ENCODE measurements at regions not wholly inside any gene's neighbourhood (a gene's known extent, or its start where the extent isn't known, plus 50 kb on each side); places are given as distances from the start of the nearest gene placed in this dataset.

DNA sequence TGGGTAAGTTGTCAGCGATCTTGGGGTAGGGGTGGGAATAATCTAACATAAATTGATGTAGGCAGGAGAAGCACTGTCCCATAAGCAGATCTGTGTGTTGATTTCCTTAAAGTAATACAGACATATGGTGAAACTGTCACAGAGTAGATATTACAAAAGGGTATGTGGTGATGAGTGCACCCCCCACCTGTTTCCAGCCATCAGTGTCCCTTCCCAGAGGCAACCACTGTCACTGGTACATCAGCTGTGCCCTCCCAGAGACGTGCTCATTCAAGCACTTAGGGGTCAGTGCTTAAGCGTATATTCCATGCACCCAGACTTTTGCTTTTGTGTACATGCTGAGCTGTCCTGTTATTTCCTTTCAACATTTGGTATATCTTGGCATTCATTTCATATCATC, 94.3 kb upstream of the PITX1 start:
- no peaks in the 10 kb centered on the region for H3K9me3 Mint-ChIP-seq (ENCODE audit: insufficient read depth)
- POLR2A ChIA-PET: no interaction called here
- peaks cover 3% of the 10 kb centered on the region for H3K4me1 Mint-ChIP-seq (ENCODE audit: low read depth)
- no peaks in the 10 kb centered on the region for H3K36me3 Mint-ChIP-seq (ENCODE audit: low read depth)
- ATAC-seq (no peak), DNase-seq (no peak)
- CTCF ChIA-PET: no interaction called here
- no peak overlapping the region for H3K4me3 Mint-ChIP-seq
- peaks cover 8% of the 10 kb centered on the region for H3K27me3 Mint-ChIP-seq (ENCODE audit: low read depth)
- no peak overlapping the region for H3K27ac Mint-ChIP-seq

DNA sequence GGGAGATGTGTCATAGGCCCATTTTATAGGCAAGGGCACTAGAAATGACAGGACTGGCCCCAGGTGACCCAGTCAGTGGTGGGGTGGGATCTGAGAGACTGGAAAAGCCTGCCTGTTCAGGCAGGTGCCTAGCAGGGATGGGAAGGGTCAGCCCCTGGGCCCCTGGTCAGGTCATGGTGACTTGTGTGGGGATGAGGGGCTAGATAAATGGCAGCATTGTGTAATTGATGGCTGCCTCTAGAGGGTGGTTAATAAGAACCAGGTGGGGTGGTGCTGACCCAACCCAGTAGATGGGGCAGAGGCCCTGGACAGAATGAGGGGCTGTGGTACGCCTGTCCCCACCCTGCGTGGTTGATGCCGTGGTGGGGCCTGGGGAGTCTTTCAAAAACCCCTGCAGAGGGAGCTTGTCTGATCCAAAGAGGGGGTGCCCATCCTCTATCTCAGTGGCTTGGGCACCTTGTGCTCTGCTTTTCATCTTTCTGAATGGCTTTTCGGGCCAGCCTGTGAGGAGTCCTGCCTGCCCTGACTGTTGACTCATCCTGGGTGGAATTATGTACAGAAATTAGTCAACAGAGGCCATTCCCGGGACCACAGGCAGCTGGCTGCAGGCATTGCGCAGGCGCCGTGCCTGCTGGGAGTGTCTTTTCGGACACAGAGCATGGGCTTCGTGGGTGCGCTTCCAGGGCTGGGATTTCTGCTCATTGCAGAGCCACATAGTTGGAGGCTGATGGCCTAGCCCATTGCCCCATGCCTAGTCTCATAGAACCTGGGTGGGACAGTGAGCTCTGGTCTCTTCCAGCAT, 93.6 kb upstream of the PITX1 start:
- no peaks in the 10 kb centered on the region for H3K36me3 Mint-ChIP-seq (ENCODE audit: low read depth)
- no peak for ATAC-seq
- H3K27ac Mint-ChIP-seq: no peak overlapping the region
- H3K9me3 Mint-ChIP-seq (ENCODE audit: insufficient read depth): no peaks in the 10 kb centered on the region
- POLR2A ChIA-PET: no interaction called here
- CTCF ChIA-PET: no interaction called here
- peaks cover 3% of the 10 kb centered on the region for H3K4me1 Mint-ChIP-seq (ENCODE audit: low read depth)
- no peak overlapping the region for H3K4me3 Mint-ChIP-seq
- no peak for DNase-seq
- H3K27me3 Mint-ChIP-seq (ENCODE audit: low read depth): peaks cover 8% of the 10 kb centered on the region

DNA sequence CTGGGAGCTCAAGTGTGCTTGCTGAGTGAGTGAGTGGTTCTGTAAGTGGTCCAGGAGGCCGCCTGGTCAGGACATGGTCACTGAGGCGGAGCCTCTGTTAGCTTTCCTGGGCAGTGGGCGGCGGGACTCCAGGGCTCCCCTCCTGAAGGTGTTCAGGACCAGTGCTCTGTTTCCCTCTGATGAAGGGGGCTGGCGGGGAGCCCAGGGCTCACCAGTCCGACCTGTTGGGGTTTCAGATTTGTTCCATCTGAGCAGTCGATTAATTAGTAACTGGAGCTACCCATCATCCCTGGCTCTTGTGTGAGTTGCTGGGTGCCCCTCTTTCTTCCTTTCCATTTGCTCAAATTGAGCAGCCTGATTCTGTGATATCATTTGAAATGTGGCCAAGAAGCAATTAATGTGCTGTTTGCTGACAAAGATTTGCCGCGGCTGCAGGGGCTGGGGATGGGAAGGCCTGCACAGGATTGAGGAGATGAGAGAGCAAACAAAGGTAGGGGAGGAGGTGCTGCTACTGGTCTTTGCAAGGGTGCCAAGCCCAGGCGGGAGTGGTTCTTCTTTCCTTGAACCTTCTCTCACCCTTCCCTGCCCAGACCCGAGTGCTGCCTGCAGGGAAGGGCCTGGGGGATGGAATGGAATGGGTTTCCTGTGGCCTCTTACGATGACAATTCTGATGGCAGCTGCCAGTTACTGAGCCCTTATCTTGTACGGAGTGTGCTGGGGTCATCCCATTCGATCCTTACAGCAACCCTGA, 92.8 kb upstream of the PITX1 start:
- ATAC-seq (no peak), DNase-seq (no peak)
- no peak overlapping the region for H3K4me3 Mint-ChIP-seq
- CTCF ChIA-PET: no interaction called here
- H3K36me3 Mint-ChIP-seq (ENCODE audit: low read depth): no peaks in the 10 kb centered on the region
- peaks cover 8% of the 10 kb centered on the region for H3K27me3 Mint-ChIP-seq (ENCODE audit: low read depth)
- H3K27ac Mint-ChIP-seq: no peak overlapping the region
- no peaks in the 10 kb centered on the region for H3K9me3 Mint-ChIP-seq (ENCODE audit: insufficient read depth)
- POLR2A ChIA-PET: no interaction called here
- H3K4me1 Mint-ChIP-seq (ENCODE audit: low read depth): peaks cover 3% of the 10 kb centered on the region

DNA sequence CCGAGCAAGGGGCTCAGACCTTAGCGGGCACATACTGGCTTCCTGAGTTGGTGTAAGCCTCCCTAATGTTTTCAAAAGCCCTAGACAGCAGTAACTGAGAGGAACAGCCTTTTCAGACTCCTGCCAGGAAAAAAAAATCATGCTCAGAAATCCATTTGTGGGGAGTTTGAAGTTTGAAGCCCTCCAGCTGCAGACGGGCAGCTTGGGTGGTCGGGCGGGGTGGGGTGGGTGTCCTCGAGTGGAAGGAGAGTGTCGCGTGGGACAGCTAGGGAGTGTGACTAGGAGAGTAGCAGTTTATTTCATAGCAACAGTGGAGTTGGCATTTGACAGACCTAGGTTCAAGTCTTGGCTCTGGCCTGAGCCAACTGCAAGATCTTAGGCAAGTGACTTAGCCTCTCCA, 90.7 kb upstream of the PITX1 start:
- peaks cover 7% of the 10 kb centered on the region for H3K27me3 Mint-ChIP-seq (ENCODE audit: low read depth)
- H3K9me3 Mint-ChIP-seq (ENCODE audit: insufficient read depth): no peaks in the 10 kb centered on the region
- no peak overlapping the region for H3K4me3 Mint-ChIP-seq
- ChIA-PET POLR2A (no interaction called here), CTCF (no interaction called here)
- ATAC-seq (no peak), DNase-seq (no peak)
- no peak overlapping the region for H3K27ac Mint-ChIP-seq
- no peaks in the 10 kb centered on the region for H3K36me3 Mint-ChIP-seq (ENCODE audit: low read depth)
- H3K4me1 Mint-ChIP-seq (ENCODE audit: low read depth): peaks cover 3% of the 10 kb centered on the region

DNA sequence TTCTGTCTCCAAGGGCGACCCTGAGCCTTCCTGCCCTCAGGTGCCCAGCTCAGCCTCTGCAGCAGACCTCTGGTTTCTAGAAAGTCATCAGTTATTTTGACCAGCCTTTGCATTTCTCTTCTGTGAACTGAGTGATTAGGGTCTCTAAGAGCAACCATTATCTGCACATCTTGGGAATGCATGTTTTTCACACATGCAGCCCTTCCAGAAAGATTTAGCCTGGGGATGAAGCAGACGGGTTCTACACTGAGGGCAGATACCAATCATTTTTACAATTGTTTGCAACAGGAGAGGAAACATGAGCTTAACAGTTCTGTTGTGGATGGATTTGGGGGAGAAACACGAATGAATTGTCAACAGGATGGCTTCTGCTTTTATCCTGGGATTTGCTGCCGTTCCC, 90.1 kb upstream of the PITX1 start:
- Mint-ChIP-seq H3K27me3 (ENCODE audit: low read depth) (peaks cover 4% of the 10 kb centered on the region), H3K9me3 (ENCODE audit: insufficient read depth) (no peaks in the 10 kb centered on the region), H3K27ac (no peak overlapping the region), H3K36me3 (ENCODE audit: low read depth) (no peaks in the 10 kb centered on the region), H3K4me1 (ENCODE audit: low read depth) (no peaks in the 10 kb centered on the region), H3K4me3 (no peak overlapping the region)
- CTCF ChIA-PET: no interaction called here
- DNase-seq (no peak), ATAC-seq (no peak)
- POLR2A ChIA-PET: no interaction called here

DNA sequence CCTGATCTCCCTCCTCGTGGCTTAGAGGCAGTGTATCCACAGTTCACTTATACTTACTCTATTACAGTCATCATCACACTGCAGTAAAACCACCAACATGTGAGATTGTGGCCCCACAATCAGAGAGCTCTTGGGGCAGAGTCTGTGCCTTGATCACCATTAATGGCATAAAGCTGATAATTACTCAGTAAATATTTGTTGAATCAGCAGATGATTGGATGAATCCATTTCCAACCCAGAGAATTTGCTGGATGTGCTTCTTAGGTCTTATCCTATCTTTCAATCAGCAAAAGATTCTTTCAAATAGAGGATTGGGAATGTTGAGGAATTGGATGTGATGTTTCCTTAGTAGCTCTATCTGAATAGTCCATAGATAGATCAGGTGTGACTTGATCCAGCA, 88.8 kb upstream of the PITX1 start:
- ATAC-seq (no peak), DNase-seq (no peak)
- no peak overlapping the region for H3K4me3 Mint-ChIP-seq
- H3K9me3 Mint-ChIP-seq (ENCODE audit: insufficient read depth): no peaks in the 10 kb centered on the region
- peaks cover 2% of the 10 kb centered on the region for H3K27me3 Mint-ChIP-seq (ENCODE audit: low read depth)
- CTCF ChIA-PET: no interaction called here
- H3K4me1 Mint-ChIP-seq (ENCODE audit: low read depth): no peaks in the 10 kb centered on the region
- no peaks in the 10 kb centered on the region for H3K36me3 Mint-ChIP-seq (ENCODE audit: low read depth)
- no peak overlapping the region for H3K27ac Mint-ChIP-seq
- POLR2A ChIA-PET: no interaction called here

DNA sequence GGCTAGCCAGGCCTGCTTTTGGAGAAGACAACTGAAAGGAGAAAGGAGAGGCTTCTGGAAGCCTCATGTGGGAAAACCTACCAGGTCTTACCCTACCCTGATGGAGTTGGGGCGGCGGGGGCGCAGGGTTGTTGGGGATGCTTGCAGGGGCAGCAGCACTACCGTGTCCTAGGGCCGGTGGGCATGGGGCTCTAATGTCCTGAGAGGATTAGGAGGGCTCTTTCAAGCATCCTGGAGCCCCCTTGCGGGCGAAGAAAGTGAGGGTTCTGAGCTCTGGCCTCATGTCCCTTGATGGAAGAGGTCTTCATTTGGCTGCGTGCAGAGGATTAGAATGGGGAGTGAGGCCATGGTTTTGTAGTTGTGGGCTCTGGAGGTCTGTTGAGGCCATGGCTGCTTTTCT, 86.9 kb upstream of the PITX1 start:
- H3K9me3 Mint-ChIP-seq (ENCODE audit: insufficient read depth): no peaks in the 10 kb centered on the region
- ATAC-seq (no peak), DNase-seq (no peak)
- no peaks in the 10 kb centered on the region for H3K36me3 Mint-ChIP-seq (ENCODE audit: low read depth)
- H3K4me1 Mint-ChIP-seq (ENCODE audit: low read depth): no peaks in the 10 kb centered on the region
- H3K4me3 Mint-ChIP-seq: no peak overlapping the region
- H3K27ac Mint-ChIP-seq: no peak overlapping the region
- H3K27me3 Mint-ChIP-seq (ENCODE audit: low read depth): peaks cover 2% of the 10 kb centered on the region
- POLR2A ChIA-PET: no interaction called here
- CTCF ChIA-PET: no interaction called here

DNA sequence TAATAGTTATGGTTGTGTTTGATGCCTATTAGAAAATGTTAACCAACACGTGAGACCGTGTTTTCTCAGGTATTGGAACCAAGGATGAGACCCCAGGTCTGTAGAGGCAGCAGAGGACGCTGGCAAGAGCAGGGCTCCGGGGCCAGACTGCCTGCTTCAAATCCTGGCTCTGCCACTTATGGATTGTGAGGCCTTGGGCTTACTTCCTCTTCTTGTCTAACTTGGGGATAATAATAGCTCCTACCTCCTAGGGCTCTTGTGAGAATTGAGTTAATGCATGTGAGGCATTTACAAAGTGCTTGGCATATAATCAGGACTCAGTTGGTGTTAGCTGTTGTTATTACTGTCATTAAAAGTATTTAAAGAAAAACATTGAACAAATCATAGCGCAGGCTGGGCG, 85.5 kb upstream of the PITX1 start:
- Mint-ChIP-seq H3K27me3 (ENCODE audit: low read depth) (peaks cover 6% of the 10 kb centered on the region), H3K4me3 (no peak overlapping the region), H3K4me1 (ENCODE audit: low read depth) (no peaks in the 10 kb centered on the region), H3K27ac (no peak overlapping the region), H3K9me3 (ENCODE audit: insufficient read depth) (no peaks in the 10 kb centered on the region), H3K36me3 (ENCODE audit: low read depth) (no peaks in the 10 kb centered on the region)
- ChIA-PET CTCF (no interaction called here), POLR2A (no interaction called here)
- no peak for ATAC-seq
- DNase-seq: no peak

DNA sequence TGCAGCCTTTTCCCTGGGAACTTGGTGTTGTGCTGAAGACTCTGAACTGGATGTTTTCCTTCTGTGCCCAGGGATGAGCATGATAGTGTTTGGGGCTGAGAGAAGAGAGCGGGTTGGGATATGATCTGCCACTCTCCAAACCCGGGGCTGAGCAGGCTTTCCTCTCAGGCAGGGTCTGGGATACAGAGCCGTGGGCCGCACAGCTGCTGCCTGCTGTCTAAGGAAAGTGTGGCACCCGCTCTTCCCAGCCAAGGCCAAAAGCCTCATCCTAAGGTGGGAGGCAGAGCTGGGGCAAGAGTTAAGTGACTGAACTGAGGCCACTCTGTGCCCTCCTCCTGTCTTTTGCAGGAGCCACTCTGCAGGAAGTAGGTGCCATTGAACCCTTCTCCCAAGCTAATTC, 83.6 kb upstream of the PITX1 start:
- CTCF ChIA-PET: no interaction called here
- Mint-ChIP-seq H3K27ac (no peak overlapping the region), H3K4me1 (ENCODE audit: low read depth) (no peaks in the 10 kb centered on the region), H3K27me3 (ENCODE audit: low read depth) (peaks cover 9% of the 10 kb centered on the region), H3K9me3 (ENCODE audit: insufficient read depth) (no peaks in the 10 kb centered on the region), H3K4me3 (no peak overlapping the region), H3K36me3 (ENCODE audit: low read depth) (no peaks in the 10 kb centered on the region)
- DNase-seq (no peak), ATAC-seq (no peak)
- POLR2A ChIA-PET: no interaction called here

DNA sequence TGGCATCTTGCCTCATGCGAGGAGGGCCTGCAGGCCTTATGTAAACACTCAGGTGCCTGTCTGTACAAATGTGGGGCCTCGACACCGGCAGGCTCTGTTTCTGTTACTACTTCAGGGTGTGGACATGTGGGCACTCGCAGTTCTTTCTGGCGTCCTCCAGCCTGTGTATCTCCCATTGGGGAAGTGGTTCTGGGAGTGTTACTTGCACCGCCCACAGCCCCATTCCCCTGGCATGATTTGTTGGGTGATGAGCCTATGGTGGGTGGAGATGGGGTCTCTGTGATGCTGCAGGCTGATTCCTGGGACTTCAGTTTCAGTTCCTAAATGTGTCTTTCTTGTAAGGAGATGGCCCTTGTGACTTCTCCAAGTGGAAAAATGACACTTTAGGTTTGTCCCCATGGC, 82.1 kb upstream of the PITX1 start:
- H3K4me3 Mint-ChIP-seq: no peak overlapping the region
- no peaks in the 10 kb centered on the region for H3K4me1 Mint-ChIP-seq (ENCODE audit: low read depth)
- no peak overlapping the region for H3K27ac Mint-ChIP-seq
- H3K9me3 Mint-ChIP-seq (ENCODE audit: insufficient read depth): no peaks in the 10 kb centered on the region
- ChIA-PET CTCF (no interaction called here), POLR2A (no interaction called here)
- no peak for ATAC-seq
- peaks cover 9% of the 10 kb centered on the region for H3K27me3 Mint-ChIP-seq (ENCODE audit: low read depth)
- no peaks in the 10 kb centered on the region for H3K36me3 Mint-ChIP-seq (ENCODE audit: low read depth)
- DNase-seq: no peak

DNA sequence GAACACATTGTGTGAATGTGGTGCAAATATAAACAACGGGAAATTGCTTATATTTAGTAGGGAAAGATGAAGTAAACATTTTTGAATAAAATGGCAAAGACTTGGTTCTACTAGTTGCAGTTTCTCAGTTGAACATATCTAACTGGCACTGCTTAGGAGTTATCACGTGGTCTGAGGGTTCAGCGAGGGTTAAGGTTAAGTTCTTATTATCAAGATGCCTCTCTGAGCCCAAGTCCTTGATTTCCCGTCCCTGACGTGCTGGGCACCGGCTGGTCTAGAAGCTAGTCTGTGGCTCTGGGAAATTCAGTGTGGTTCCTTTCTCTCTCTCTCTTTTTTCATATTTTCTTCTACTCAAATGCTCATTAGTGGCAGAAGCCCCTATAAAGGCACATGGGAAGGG, 81.6 kb upstream of the PITX1 start:
- Mint-ChIP-seq H3K4me3 (no peak overlapping the region), H3K4me1 (ENCODE audit: low read depth) (no peaks in the 10 kb centered on the region), H3K36me3 (ENCODE audit: low read depth) (no peaks in the 10 kb centered on the region), H3K27me3 (ENCODE audit: low read depth) (peaks cover 9% of the 10 kb centered on the region), H3K27ac (no peak overlapping the region), H3K9me3 (ENCODE audit: insufficient read depth) (no peaks in the 10 kb centered on the region)
- ChIA-PET CTCF (interaction anchor here (1.2 kb wide), 1 partner anchor 76 kb away, joined by 3 read pairs; no protein-coding TSS in a partner anchor), POLR2A (no interaction called here)
- no peak for ATAC-seq
- DNase-seq: no peak

DNA sequence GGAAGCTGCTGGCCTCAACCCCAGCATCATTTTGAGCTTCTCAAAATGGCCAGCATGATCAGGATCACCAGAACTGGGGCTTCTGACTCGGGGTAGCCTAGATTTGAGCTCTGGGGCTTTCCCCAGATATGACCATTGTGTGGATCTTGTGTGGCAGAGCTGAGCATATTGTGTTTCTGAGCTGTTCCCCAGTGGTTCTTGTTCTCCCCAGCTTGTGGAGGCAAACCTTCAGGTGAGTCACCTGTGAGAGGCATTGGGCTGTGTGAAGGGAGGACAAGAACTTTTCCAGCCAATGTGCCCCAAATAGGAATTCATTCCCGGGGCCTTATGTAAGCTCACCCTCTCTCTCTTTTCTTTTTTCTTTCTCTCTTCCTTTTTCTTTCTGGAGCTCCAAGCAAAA, 80.7 kb upstream of the PITX1 start:
- no peak overlapping the region for H3K27ac Mint-ChIP-seq
- H3K4me3 Mint-ChIP-seq: no peak overlapping the region
- H3K4me1 Mint-ChIP-seq (ENCODE audit: low read depth): no peaks in the 10 kb centered on the region
- ChIA-PET POLR2A (no interaction called here), CTCF (interaction anchor here (1.2 kb wide), 1 partner anchor 76 kb away, joined by 3 read pairs; no protein-coding TSS in a partner anchor)
- no peaks in the 10 kb centered on the region for H3K9me3 Mint-ChIP-seq (ENCODE audit: insufficient read depth)
- no peaks in the 10 kb centered on the region for H3K36me3 Mint-ChIP-seq (ENCODE audit: low read depth)
- DNase-seq (no peak), ATAC-seq (no peak)
- H3K27me3 Mint-ChIP-seq (ENCODE audit: low read depth): peaks cover 7% of the 10 kb centered on the region
